ENCODE measurements at regions not wholly inside any gene's neighbourhood (a gene's known extent, or its start where the extent isn't known, plus 50 kb on each side); places are given as distances from the start of the nearest gene placed in this dataset.

DNA sequence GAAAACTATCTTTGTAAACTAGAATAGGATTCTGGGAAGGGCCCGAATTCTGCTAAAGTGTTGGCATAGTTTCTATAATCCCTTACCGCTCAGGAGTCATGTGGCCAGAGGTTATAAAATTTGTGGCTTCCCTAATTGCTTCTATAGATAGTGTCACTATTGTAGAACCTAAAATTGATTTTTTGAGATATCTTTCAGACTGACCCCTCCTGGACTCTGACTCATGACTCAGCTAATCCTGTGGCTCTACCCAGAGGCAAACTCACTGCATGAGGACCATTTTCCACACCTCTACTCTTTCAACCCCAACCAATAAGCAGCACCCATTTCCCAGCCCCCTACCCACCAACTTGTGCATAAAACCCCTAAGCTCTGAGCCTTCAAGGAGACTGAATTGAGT, 61.8 kb upstream of the PRSS23 start:
- no peak for TF ChIP-seq CTCF (IDR thresholded peaks at IDR 0.05)
- no peak for TF ChIP-seq POLR2A (IDR thresholded peaks at IDR 0.05)
- no peak for TF ChIP-seq EP300 (IDR thresholded peaks at IDR 0.05)
